Right atrium auricular region (tissue), 2 donors: ENCODE measurements at regions not wholly inside any gene's neighbourhood (a gene's known extent, or its start where the extent isn't known, plus 50 kb on each side); places are given as distances from the start of the nearest gene placed in this dataset.

ENCODE experiments used
- DNase-seq: peaks from one replicate; pipeline ENCODE4 v3.0.0-alpha.2; 2019; ENCODE audit warnings: low spot score
- H3K27ac ChIP-seq, 2 donors: fragments of 200-600 bp; sonication (generic); 1 replicate in 1 of 2; 2 replicates in 1 of 2; pipeline ENCODE4 v1.5.1; 2016 to 2019
- H3K27me3 ChIP-seq, 2 donors: fragments of 200-600 bp; sonication (generic); one replicate each; pipeline versions ENCODE4 v1.5.1 to v1.6.0; 2017 to 2019
- H3K36me3 ChIP-seq: fragments of 200-600 bp; sonication (generic); one replicate; pipeline ENCODE4 v1.5.1; 2016
- H3K4me1 ChIP-seq, 2 donors: fragments of 200-600 bp; sonication (generic); one replicate each; pipeline versions ENCODE4 v1.5.1 to v1.6.0; 2017 to 2019
- H3K4me3 ChIP-seq, 2 donors: fragments of 200-600 bp; sonication (generic); 1 replicate in 1 of 2; 2 replicates in 1 of 2; pipeline ENCODE4 v1.5.1; 2017 to 2019; ENCODE audit warnings: mild to moderate bottlenecking in 1 of 2, moderate library complexity in 1 of 2
- H3K9me3 ChIP-seq, 2 donors: fragments of 200-600 bp; sonication (generic); one replicate each; pipeline ENCODE4 v1.5.1; 2019
- CTCF ChIP-seq, 2 donors: fragments of 200-600 bp; sonication (generic); IDR thresholded peaks; one replicate each; pipeline ENCODE4 v1.5.1; 2019; ENCODE audit warnings: antibody characterized with exemption in 2 of 2

- H3K4me1 ChIP-seq: peaks cover 0 to 3% of the 10 kb centered on the region in 2 donors
- H3K27ac ChIP-seq: no peak overlapping the region
- H3K36me3 ChIP-seq: no peaks in the 10 kb centered on the region
- no peak overlapping the region for H3K4me3 ChIP-seq
- no peak for TF ChIP-seq CTCF (IDR thresholded peaks at IDR 0.05)
- DNase-seq: no peak
- H3K27me3 ChIP-seq: no peaks in the 10 kb centered on the region
- peaks cover 0 to 19% of the 10 kb centered on the region in 2 donors for H3K9me3 ChIP-seq
Measured at GRCh38 chr10:78832281-78832680, 236.5 kb upstream of the ZMIZ1 start.

GRCh38 chr10:78838141-78838657 lies 230.6 kb upstream of the ZMIZ1 start:
- no peak for TF ChIP-seq CTCF (IDR thresholded peaks at IDR 0.05)
- no peak for DNase-seq
- Histone ChIP-seq H3K27me3 (no peaks in the 10 kb centered on the region), H3K27ac (no peak overlapping the region), H3K4me3 (no peak overlapping the region), H3K4me1 (no peaks in the 10 kb centered on the region), H3K9me3 (peaks cover 0 to 10% of the 10 kb centered on the region in 2 donors), H3K36me3 (no peaks in the 10 kb centered on the region)

GRCh38 chr10:78843495-78843894 lies 225.3 kb upstream of the ZMIZ1 start:
- DNase-seq: no peak
- Histone ChIP-seq H3K36me3 (no peaks in the 10 kb centered on the region), H3K4me3 (no peak overlapping the region), H3K4me1 (no peaks in the 10 kb centered on the region), H3K27me3 (no peaks in the 10 kb centered on the region), H3K9me3 (no peaks in the 10 kb centered on the region), H3K27ac (no peak overlapping the region)
- TF ChIP-seq CTCF (IDR thresholded peaks at IDR 0.05): no peak

- no peak for DNase-seq
- Histone ChIP-seq H3K36me3 (no peaks in the 10 kb centered on the region), H3K27ac (no peak overlapping the region), H3K27me3 (no peaks in the 10 kb centered on the region), H3K4me3 (no peak overlapping the region), H3K4me1 (no peaks in the 10 kb centered on the region), H3K9me3 (no peaks in the 10 kb centered on the region)
- no peak for TF ChIP-seq CTCF (IDR thresholded peaks at IDR 0.05)
Measured at GRCh38 chr10:78844960-78845607, 223.7 kb upstream of the ZMIZ1 start.

GRCh38 chr10:78846071-78846470 lies 222.7 kb upstream of the ZMIZ1 start:
- no peaks in the 10 kb centered on the region for H3K27me3 ChIP-seq
- no peak for DNase-seq
- H3K4me3 ChIP-seq: no peak overlapping the region
- TF ChIP-seq CTCF (IDR thresholded peaks at IDR 0.05): no peak
- no peaks in the 10 kb centered on the region for H3K4me1 ChIP-seq
- H3K9me3 ChIP-seq: no peaks in the 10 kb centered on the region
- H3K36me3 ChIP-seq: no peaks in the 10 kb centered on the region
- no peak overlapping the region for H3K27ac ChIP-seq

GRCh38 chr10:78846760-78847159 lies 222.0 kb upstream of the ZMIZ1 start:
- no peak overlapping the region for H3K27ac ChIP-seq
- H3K27me3 ChIP-seq: no peaks in the 10 kb centered on the region
- no peak for DNase-seq
- no peaks in the 10 kb centered on the region for H3K9me3 ChIP-seq
- H3K36me3 ChIP-seq: no peaks in the 10 kb centered on the region
- H3K4me1 ChIP-seq: no peaks in the 10 kb centered on the region
- H3K4me3 ChIP-seq: no peak overlapping the region
- no peak for TF ChIP-seq CTCF (IDR thresholded peaks at IDR 0.05)
